T-helper 1 cell treated with Interleukin-12 subunit alpha and Interleukin-12 subunit beta and Interleukin-4 antibody, amounts not matched to agents 30 μg/mL and 1 μg/mL, for 36 hours (primary cell): ENCODE measurements at regions not wholly inside any gene's neighbourhood (a gene's known extent, or its start where the extent isn't known, plus 50 kb on each side); places are given as distances from the start of the nearest gene placed in this dataset.

Source experiments
- H3K27ac Mint-ChIP-seq: one replicate; pipeline ENCODE4 v1.8.0; 2021; ENCODE audit warnings: mild to moderate bottlenecking, mixed read lengths
- H3K27me3 Mint-ChIP-seq: one replicate; pipeline ENCODE4 v1.8.0; 2021; ENCODE audit warnings: low read depth, mixed read lengths
- H3K36me3 Mint-ChIP-seq: one replicate; pipeline ENCODE4 v1.8.0; 2021; ENCODE audit warnings: low read depth, mixed read lengths
- H3K4me1 Mint-ChIP-seq: one replicate; pipeline ENCODE4 v1.8.0; 2021; ENCODE audit warnings: low read depth, mixed read lengths
- H3K4me3 Mint-ChIP-seq: one replicate; pipeline ENCODE4 v1.8.0; 2021; ENCODE audit warnings: mild to moderate bottlenecking, moderate library complexity, mixed read lengths
- H3K9me3 Mint-ChIP-seq: one replicate; pipeline ENCODE4 v1.8.0; 2021; ENCODE audit warnings: mixed read lengths

GRCh38 chr12:126883697-126884096, 1383.3 kb upstream of the TMEM132C start:
- Mint-ChIP-seq H3K4me1 (no peaks in the 10 kb centered on the region), H3K36me3 (no peaks in the 10 kb centered on the region), H3K27ac (no peak overlapping the region), H3K9me3 (no peaks in the 10 kb centered on the region), H3K4me3 (no peak overlapping the region), H3K27me3 (no peaks in the 10 kb centered on the region)

GRCh38 chr12:126889501-126889900, 1377.5 kb upstream of the TMEM132C start:
- no peak overlapping the region for H3K27ac Mint-ChIP-seq
- H3K9me3 Mint-ChIP-seq = peaks cover 7% of the 10 kb centered on the region
- no peaks in the 10 kb centered on the region for H3K27me3 Mint-ChIP-seq
- H3K36me3 Mint-ChIP-seq = no peaks in the 10 kb centered on the region
- H3K4me1 Mint-ChIP-seq = no peaks in the 10 kb centered on the region
- no peak overlapping the region for H3K4me3 Mint-ChIP-seq

- Mint-ChIP-seq H3K4me3 (no peak overlapping the region), H3K4me1 (no peaks in the 10 kb centered on the region), H3K9me3 (peaks cover 7% of the 10 kb centered on the region), H3K27ac (no peak overlapping the region), H3K36me3 (no peaks in the 10 kb centered on the region), H3K27me3 (no peaks in the 10 kb centered on the region)
These were observed 1376.9 kb upstream of the TMEM132C start for GRCh38 chr12:126890097-126890496.

GRCh38 chr12:126891789-126892188, 1375.2 kb upstream of the TMEM132C start:
- Mint-ChIP-seq H3K36me3 (no peaks in the 10 kb centered on the region), H3K9me3 (peaks cover 7% of the 10 kb centered on the region), H3K27ac (no peak overlapping the region), H3K4me1 (no peaks in the 10 kb centered on the region), H3K4me3 (no peak overlapping the region), H3K27me3 (no peaks in the 10 kb centered on the region)

- no peak overlapping the region for H3K27ac Mint-ChIP-seq
- H3K4me3 Mint-ChIP-seq = no peak overlapping the region
- no peaks in the 10 kb centered on the region for H3K36me3 Mint-ChIP-seq
- no peaks in the 10 kb centered on the region for H3K27me3 Mint-ChIP-seq
- peaks cover 8% of the 10 kb centered on the region for H3K9me3 Mint-ChIP-seq
- H3K4me1 Mint-ChIP-seq = no peaks in the 10 kb centered on the region
These were observed 1370.7 kb upstream of the TMEM132C start for GRCh38 chr12:126895951-126896913.

- Mint-ChIP-seq H3K9me3 (peaks cover 3% of the 10 kb centered on the region), H3K27me3 (no peaks in the 10 kb centered on the region), H3K4me3 (no peak overlapping the region), H3K36me3 (no peaks in the 10 kb centered on the region), H3K27ac (no peak overlapping the region), H3K4me1 (no peaks in the 10 kb centered on the region)
These were observed 1369.9 kb upstream of the TMEM132C start for GRCh38 chr12:126897102-126897501.

GRCh38 chr12:126897778-126898177, 1369.2 kb upstream of the TMEM132C start:
- no peak overlapping the region for H3K27ac Mint-ChIP-seq
- no peaks in the 10 kb centered on the region for H3K4me1 Mint-ChIP-seq
- H3K27me3 Mint-ChIP-seq = no peaks in the 10 kb centered on the region
- no peak overlapping the region for H3K4me3 Mint-ChIP-seq
- no peaks in the 10 kb centered on the region for H3K36me3 Mint-ChIP-seq
- peaks cover 3% of the 10 kb centered on the region for H3K9me3 Mint-ChIP-seq

GRCh38 chr12:126898562-126898961, 1368.4 kb upstream of the TMEM132C start:
- Mint-ChIP-seq H3K9me3 (peaks cover 3% of the 10 kb centered on the region), H3K36me3 (no peaks in the 10 kb centered on the region), H3K27ac (no peak overlapping the region), H3K27me3 (no peaks in the 10 kb centered on the region), H3K4me1 (no peaks in the 10 kb centered on the region), H3K4me3 (no peak overlapping the region)

GRCh38 chr12:126899926-126900792, 1366.8 kb upstream of the TMEM132C start:
- Mint-ChIP-seq H3K9me3 (peaks cover 3% of the 10 kb centered on the region), H3K4me1 (no peaks in the 10 kb centered on the region), H3K36me3 (no peaks in the 10 kb centered on the region), H3K27ac (no peak overlapping the region), H3K4me3 (no peak overlapping the region), H3K27me3 (no peaks in the 10 kb centered on the region)

- H3K27ac Mint-ChIP-seq = no peak overlapping the region
These were observed 1363.7 kb upstream of the TMEM132C start for GRCh38 chr12:126903027-126903876.

GRCh38 chr12:126905752-126906151, 1361.2 kb upstream of the TMEM132C start:
- Mint-ChIP-seq H3K4me1 (no peaks in the 10 kb centered on the region), H3K27ac (no peak overlapping the region), H3K9me3 (peaks cover 15% of the 10 kb centered on the region), H3K36me3 (no peaks in the 10 kb centered on the region), H3K4me3 (no peak overlapping the region), H3K27me3 (no peaks in the 10 kb centered on the region)

More at GRCh38 chr12:126903027-126903876, 1363.7 kb upstream of the TMEM132C start:
- Mint-ChIP-seq H3K4me3 (no peak overlapping the region), H3K9me3 (peaks cover 8% of the 10 kb centered on the region), H3K36me3 (no peaks in the 10 kb centered on the region), H3K27me3 (no peaks in the 10 kb centered on the region), H3K4me1 (no peaks in the 10 kb centered on the region)

GRCh38 chr12:126907900-126908764, 1358.8 kb upstream of the TMEM132C start:
- no peaks in the 10 kb centered on the region for H3K27me3 Mint-ChIP-seq
- peaks cover 13% of the 10 kb centered on the region for H3K9me3 Mint-ChIP-seq
- no peaks in the 10 kb centered on the region for H3K36me3 Mint-ChIP-seq
- no peak overlapping the region for H3K27ac Mint-ChIP-seq
- no peak overlapping the region for H3K4me3 Mint-ChIP-seq
- H3K4me1 Mint-ChIP-seq = no peaks in the 10 kb centered on the region

- Mint-ChIP-seq H3K9me3 (peaks cover 13% of the 10 kb centered on the region), H3K4me3 (no peak overlapping the region), H3K27me3 (no peaks in the 10 kb centered on the region), H3K4me1 (no peaks in the 10 kb centered on the region), H3K27ac (no peak overlapping the region), H3K36me3 (no peaks in the 10 kb centered on the region)
These were observed 1358.2 kb upstream of the TMEM132C start for GRCh38 chr12:126908765-126909142.
